ENCODE measurements at regions not wholly inside any gene's neighbourhood (a gene's known extent, or its start where the extent isn't known, plus 50 kb on each side); places are given as distances from the start of the nearest gene placed in this dataset.

GRCh38 chr16:19936441-19936840 is 51.8 kb upstream of the GPRC5B start:
- DNase-seq (ENCODE audit: low spot score in 2 of 2, unreplicated experiment in 2 of 2), result no peak
- H3K27me3 Mint-ChIP-seq (ENCODE audit: low read depth), result peaks cover 9% of the 10 kb centered on the region
- no peaks in the 10 kb centered on the region for H3K36me3 Mint-ChIP-seq
- H3K27ac Mint-ChIP-seq, result no peak overlapping the region
- peaks cover 3% of the 10 kb centered on the region for H3K9me3 Mint-ChIP-seq
- no peak overlapping the region for H3K4me3 Mint-ChIP-seq
- no peaks in the 10 kb centered on the region for H3K4me1 Mint-ChIP-seq
- TF ChIP-seq CTCF (IDR thresholded peaks at IDR 0.05; ENCODE audit: unreplicated experiment), result no peak

GRCh38 chr16:19935694-19936093 is 51.0 kb upstream of the GPRC5B start:
- no peaks in the 10 kb centered on the region for H3K36me3 Mint-ChIP-seq
- DNase-seq (ENCODE audit: low spot score in 2 of 2, unreplicated experiment in 2 of 2), result no peak

More at GRCh38 chr16:19935694-19936093, 51.0 kb upstream of the GPRC5B start:
- Mint-ChIP-seq H3K27ac (no peak overlapping the region), H3K27me3 (ENCODE audit: low read depth) (peaks cover 9% of the 10 kb centered on the region), H3K9me3 (peaks cover 3% of the 10 kb centered on the region), H3K4me3 (no peak overlapping the region), H3K4me1 (no peaks in the 10 kb centered on the region)
- TF ChIP-seq CTCF (IDR thresholded peaks at IDR 0.05; ENCODE audit: unreplicated experiment), result no peak

All from mesothelial cell of epicardium (in vitro differentiated cells).